ENCODE measurements at regions not wholly inside any gene's neighbourhood (a gene's known extent, or its start where the extent isn't known, plus 50 kb on each side); places are given as distances from the start of the nearest gene placed in this dataset.

- no peak overlapping the region for H2AK9ac ChIP-seq (replicated peaks; ENCODE audit: low read depth, low read length, poor library complexity)
- no peak overlapping the region for H2BK15ac ChIP-seq (ENCODE audit: low read depth, low read length)
- H3K27me3 ChIP-seq (ENCODE audit: control insufficient read depth, insufficient read depth, low read length) = no peaks in the 10 kb centered on the region; the same call in 1 of the 2 replicates
- in situ Hi-C loops (cut with MboI; ENCODE audit: low sequenced_read_pairs) (no loop called here), dilution Hi-C loops (cut with HindIII; ENCODE audit: low sequenced_read_pairs, unreplicated experiment) (no loop called here), intact Hi-C loops (cut with micrococcal nuclease) (loop anchor here (5.0 kb wide), 1 partner anchor 223 kb away; the partner anchor contains the start of gene IVNS1ABP)
- H3K4me3 ChIP-seq (ENCODE audit: insufficient read depth, low read depth, low read length) = no peak overlapping the region
- H3K4me1 ChIP-seq (ENCODE audit: control insufficient read depth, insufficient read depth, low read length) = peaks cover 14% of the 10 kb centered on the region
- H2AK5ac ChIP-seq (ENCODE audit: low read depth, low read length) = no peak overlapping the region; the same call in 1 of the 2 replicates
- 0 out of 2 replicates have a peak overlapping the region, but pooled peaks have one; percentile 26 for H2BK20ac ChIP-seq (ENCODE audit: low read depth, low read length)
- H4K91ac ChIP-seq (ENCODE audit: insufficient read depth, low read depth, low read length) = no peak overlapping the region
- no peak for TF ChIP-seq RCOR1 (IDR thresholded peaks at IDR 0.05; ENCODE audit: insufficient replicate concordance, low read length)
- no peak for TF ChIP-seq SMC3 (IDR thresholded peaks at IDR 0.05; ENCODE audit: low read depth, low read length)
- TF ChIP-seq RAD21 (IDR thresholded peaks at IDR 0.05; ENCODE audit: low read length) = no peak
- TF ChIP-seq, protein P1, sequence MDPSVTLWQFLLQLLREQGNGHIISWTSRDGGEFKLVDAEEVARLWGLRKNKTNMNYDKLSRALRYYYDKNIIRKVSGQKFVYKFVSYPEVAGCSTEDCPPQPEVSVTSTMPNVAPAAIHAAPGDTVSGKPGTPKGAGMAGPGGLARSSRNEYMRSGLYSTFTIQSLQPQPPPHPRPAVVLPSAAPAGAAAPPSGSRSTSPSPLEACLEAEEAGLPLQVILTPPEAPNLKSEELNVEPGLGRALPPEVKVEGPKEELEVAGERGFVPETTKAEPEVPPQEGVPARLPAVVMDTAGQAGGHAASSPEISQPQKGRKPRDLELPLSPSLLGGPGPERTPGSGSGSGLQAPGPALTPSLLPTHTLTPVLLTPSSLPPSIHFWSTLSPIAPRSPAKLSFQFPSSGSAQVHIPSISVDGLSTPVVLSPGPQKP (IDR thresholded peaks at IDR 0.05; ENCODE audit: borderline replicate concordance, low read depth, low read length) = no peak
- TF ChIP-seq NFE2L2 (IDR thresholded peaks at IDR 0.05; ENCODE audit: low read depth, low read length) = no peak
- TF ChIP-seq, protein P2, sequence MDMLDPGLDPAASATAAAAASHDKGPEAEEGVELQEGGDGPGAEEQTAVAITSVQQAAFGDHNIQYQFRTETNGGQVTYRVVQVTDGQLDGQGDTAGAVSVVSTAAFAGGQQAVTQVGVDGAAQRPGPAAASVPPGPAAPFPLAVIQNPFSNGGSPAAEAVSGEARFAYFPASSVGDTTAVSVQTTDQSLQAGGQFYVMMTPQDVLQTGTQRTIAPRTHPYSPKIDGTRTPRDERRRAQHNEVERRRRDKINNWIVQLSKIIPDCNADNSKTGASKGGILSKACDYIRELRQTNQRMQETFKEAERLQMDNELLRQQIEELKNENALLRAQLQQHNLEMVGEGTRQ (IDR thresholded peaks at IDR 0.05; ENCODE audit: low read depth, low read length) = no peak
- TF ChIP-seq MAZ (IDR thresholded peaks at IDR 0.05; ENCODE audit: borderline replicate concordance, low read depth, low read length) = no peak
- TF ChIP-seq BHLHE40 (IDR thresholded peaks at IDR 0.05; ENCODE audit: low read depth, low read length) = no peak
- no peak for TF ChIP-seq CEBPB (IDR thresholded peaks at IDR 0.05; ENCODE audit: low read depth, low read length)
- no peak for TF ChIP-seq FOS (IDR thresholded peaks at IDR 0.05; ENCODE audit: low read depth, low read length)
- no peak for TF ChIP-seq MXI1 (IDR thresholded peaks at IDR 0.05; ENCODE audit: borderline replicate concordance, low read depth, low read length)
- TF ChIP-seq, protein P3, sequence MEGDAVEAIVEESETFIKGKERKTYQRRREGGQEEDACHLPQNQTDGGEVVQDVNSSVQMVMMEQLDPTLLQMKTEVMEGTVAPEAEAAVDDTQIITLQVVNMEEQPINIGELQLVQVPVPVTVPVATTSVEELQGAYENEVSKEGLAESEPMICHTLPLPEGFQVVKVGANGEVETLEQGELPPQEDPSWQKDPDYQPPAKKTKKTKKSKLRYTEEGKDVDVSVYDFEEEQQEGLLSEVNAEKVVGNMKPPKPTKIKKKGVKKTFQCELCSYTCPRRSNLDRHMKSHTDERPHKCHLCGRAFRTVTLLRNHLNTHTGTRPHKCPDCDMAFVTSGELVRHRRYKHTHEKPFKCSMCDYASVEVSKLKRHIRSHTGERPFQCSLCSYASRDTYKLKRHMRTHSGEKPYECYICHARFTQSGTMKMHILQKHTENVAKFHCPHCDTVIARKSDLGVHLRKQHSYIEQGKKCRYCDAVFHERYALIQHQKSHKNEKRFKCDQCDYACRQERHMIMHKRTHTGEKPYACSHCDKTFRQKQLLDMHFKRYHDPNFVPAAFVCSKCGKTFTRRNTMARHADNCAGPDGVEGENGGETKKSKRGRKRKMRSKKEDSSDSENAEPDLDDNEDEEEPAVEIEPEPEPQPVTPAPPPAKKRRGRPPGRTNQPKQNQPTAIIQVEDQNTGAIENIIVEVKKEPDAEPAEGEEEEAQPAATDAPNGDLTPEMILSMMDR (conservative IDR thresholded peaks at IDR 0.05; ENCODE audit: low read depth, low read length) = no peak
- TF ChIP-seq MAFK (IDR thresholded peaks at IDR 0.05; ENCODE audit: low read depth, low read length) = no peak
- TF ChIP-seq RFX5 (IDR thresholded peaks at IDR 0.05; ENCODE audit: low read depth, low read length) = no peak
- TF ChIP-seq POLR2A (IDR thresholded peaks at IDR 0.05; ENCODE audit: low read depth, low read length) = no peak
- no peak for TF ChIP-seq CHD1 (IDR thresholded peaks at IDR 0.05; ENCODE audit: low read depth, low read length)
- no TSS peak for BruUV-seq (replicated peaks)
- 92% methylated on average over 4 of the region's 5 CpGs; no CpG with 5 or more reads in 1 of the 2 experiments for WGBS, 2 experiments (ENCODE audit: extremely low coverage in 2 of 2, insufficient read length in 1 of 2)
- H2AFZ ChIP-seq (replicated peaks; ENCODE audit: low read length, poor library complexity) = no peak overlapping the region
- CTCF ChIA-PET = no interaction called here
- ATAC-seq (ENCODE audit: low read depth) (no peak), DNase-seq (no peak)
- no peaks in the 10 kb centered on the region for H3K79me1 ChIP-seq (ENCODE audit: low read depth in 1 of 2, low read length in 2 of 2)
- H3K4ac ChIP-seq (ENCODE audit: low read depth, low read length) = no peak overlapping the region
- H3K9ac ChIP-seq (ENCODE audit: low read depth, low read length) = no peak overlapping the region
- H3K9me1 ChIP-seq (ENCODE audit: insufficient read depth, low read length) = no peaks in the 10 kb centered on the region
- H3K56ac ChIP-seq (ENCODE audit: extremely low read depth, insufficient read depth, low read length) = no peak overlapping the region
- H3K27ac ChIP-seq (ENCODE audit: insufficient read depth, low read length) = no peak overlapping the region
- no peak overlapping the region for H3K4me2 ChIP-seq (ENCODE audit: low read depth, low read length)
- no peak overlapping the region for H4K8ac ChIP-seq (ENCODE audit: low read depth in 2 of 2, low read length in 2 of 2)
- H4K20me1 ChIP-seq (ENCODE audit: insufficient read depth, low read length) = no peaks in the 10 kb centered on the region
- no peaks in the 10 kb centered on the region for H3K9me3 ChIP-seq (ENCODE audit: control insufficient read depth, insufficient read depth, low read length)
- POLR2A ChIA-PET (ENCODE audit: unreplicated experiment) = no interaction called here
- no peak overlapping the region for H2BK5ac ChIP-seq (ENCODE audit: low read depth, low read length, poor library complexity, severe bottlenecking)
- H2BK120ac ChIP-seq (ENCODE audit: low read depth, low read length) = no peak overlapping the region
- H3K23ac ChIP-seq (ENCODE audit: low read depth, low read length) = no peak overlapping the region
- H4K5ac ChIP-seq (ENCODE audit: low read depth, low read length) = no peak overlapping the region; the same call in 1 of the 2 replicates
- no peaks in the 10 kb centered on the region for H3K36me3 ChIP-seq (ENCODE audit: control insufficient read depth, insufficient read depth, low read length)
- H3K14ac ChIP-seq (replicated peaks; ENCODE audit: low read depth, low read length) = no peak overlapping the region
- no peak overlapping the region for H3K18ac ChIP-seq (ENCODE audit: low read depth, low read length)
These were observed 193.9 kb upstream of the HMCN1 start for GRCh38 chr1:185540295-185540694.

Measured in IMR-90 (cell line).